ENCODE measurements at regions not wholly inside any gene's neighbourhood (a gene's known extent, or its start where the extent isn't known, plus 50 kb on each side); places are given as distances from the start of the nearest gene placed in this dataset.

GRCh38 chr13:62067821-62068220 lies 652.2 kb upstream of the PCDH20 start:
- TF ChIP-seq CTCF (IDR thresholded peaks at IDR 0.05), result no peak
- no peak for TF ChIP-seq POLR2A (IDR thresholded peaks at IDR 0.05)
- no peak for TF ChIP-seq EP300 (IDR thresholded peaks at IDR 0.05)
